Lung (tissue), 11 donors: ENCODE measurements at regions not wholly inside any gene's neighbourhood (a gene's known extent, or its start where the extent isn't known, plus 50 kb on each side); places are given as distances from the start of the nearest gene placed in this dataset.

Experiments
- ATAC-seq: fragments of 200-7000 bp; cut with Tn5 transposase; one replicate; pipeline ENCODE4 v1.9.1; 2020; ENCODE audit warnings: moderate number of reproducible peaks; ENCODE audit not compliant: insufficient read depth, low FRiP score
- DNase-seq, 3 donors: peaks; one replicate each; pipeline ENCODE4 v3.0.0-alpha.2; 2013 to 2017
- H3K27ac ChIP-seq, 2 donors: one replicate each; pipeline ENCODE4 v1.5.1; 2013; ENCODE audit warnings: mild to moderate bottlenecking in 2 of 2, moderate library complexity in 2 of 2, control low read depth in 1 of 2, inconsistent platforms in 1 of 2, low read depth in 1 of 2, low read length in 1 of 2
- H3K27me3 ChIP-seq, 3 donors: one replicate each; pipeline ENCODE4 v1.5.1; 2013; ENCODE audit warnings: low read length in 2 of 3; ENCODE audit not compliant: control insufficient read depth in 3 of 3, insufficient read depth in 3 of 3
- H3K36me3 ChIP-seq, 4 donors: one replicate each; pipeline ENCODE4 v1.5.1; 2013; ENCODE audit warnings: low read length in 4 of 4, mild to moderate bottlenecking in 1 of 4, moderate library complexity in 1 of 4; ENCODE audit not compliant: control insufficient read depth in 4 of 4, insufficient read depth in 4 of 4
- H3K4me1 ChIP-seq, 5 donors: one replicate each; pipeline ENCODE4 v1.5.1; 2013; ENCODE audit warnings: low read length in 5 of 5, mild to moderate bottlenecking in 2 of 5, moderate library complexity in 1 of 5; ENCODE audit not compliant: control insufficient read depth in 5 of 5, insufficient read depth in 5 of 5
- H3K4me3 ChIP-seq: one replicate; pipeline ENCODE4 v1.5.1; 2013; ENCODE audit warnings: mild to moderate bottlenecking, control low read depth, moderate library complexity
- H3K9ac ChIP-seq, 2 donors: one replicate each; pipeline ENCODE4 v1.5.1; 2013; ENCODE audit warnings: low read length in 2 of 2, control low read depth in 1 of 2; ENCODE audit not compliant: insufficient read depth in 1 of 2
- H3K9me3 ChIP-seq, 4 donors: one replicate each; pipeline ENCODE4 v1.5.1; 2013; ENCODE audit warnings: low read length in 3 of 4, mild to moderate bottlenecking in 1 of 4, moderate library complexity in 1 of 4; ENCODE audit not compliant: control insufficient read depth in 4 of 4, insufficient read depth in 3 of 4
- CTCF ChIP-seq: IDR thresholded peaks from 2 replicates; pipeline ENCODE4 v1.5.1; 2012; ENCODE audit warnings: mild to moderate bottlenecking; ENCODE audit errors: control extremely low read depth, extremely low read depth
- WGBS, 2 donors: extraction: QIAGEN DNeasy Blood & Tissue Kit; methylation state at CpG; one replicate each; pipeline ENCODE4 v1.1.7; 2013; 5-methylcytosine and 5-hydroxymethylcytosine counted together
- donor health status: control.
- donor health status: control.
- donor health status: Bipolar disorder and iron deficiency.
- donor health status: healthy.
- donor health status: DM: yes; HTN: yes; CAD: no.

- Histone ChIP-seq H3K27me3 (no peaks in the 10 kb centered on the region), H3K27ac (no peak overlapping the region), H3K36me3 (no peaks in the 10 kb centered on the region), H3K9me3 (no peaks in the 10 kb centered on the region), H3K9ac (no peak overlapping the region), H3K4me3 (no peak overlapping the region), H3K4me1 (no peaks in the 10 kb centered on the region)
- DNase-seq (peak in 1 of 3 donors; percentile 38), ATAC-seq (no peak)
- no peak for TF ChIP-seq CTCF
- WGBS, 2 donors = 65 to 69% methylated on average over 1 of the region's 1 CpG
These were observed 143.1 kb upstream of the PCSK2 start for GRCh38 chr20:17083738-17084137.

GRCh38 chr20:17084909-17085308 is 141.9 kb upstream of the PCSK2 start:
- no peaks in the 10 kb centered on the region for H3K4me1 ChIP-seq
- no peaks in the 10 kb centered on the region for H3K9me3 ChIP-seq
- no peak for DNase-seq
- no peak overlapping the region for H3K9ac ChIP-seq
- H3K36me3 ChIP-seq = no peaks in the 10 kb centered on the region
- no peaks in the 10 kb centered on the region for H3K27me3 ChIP-seq
- no peak overlapping the region for H3K4me3 ChIP-seq
- 75 to 85% methylated on average over 3 of the region's 3 CpGs for WGBS, 2 donors
- no peak for ATAC-seq
- no peak overlapping the region for H3K27ac ChIP-seq
- TF ChIP-seq CTCF = no peak

- WGBS, 2 donors = 68 to 75% methylated on average over 4 of the region's 4 CpGs
- no peak for ATAC-seq
- no peak for DNase-seq
These were observed 133.1 kb upstream of the PCSK2 start for GRCh38 chr20:17093782-17094181.

More at GRCh38 chr20:17093782-17094181, 133.1 kb upstream of the PCSK2 start:
- Histone ChIP-seq H3K27ac (no peak overlapping the region), H3K4me3 (no peak overlapping the region), H3K9me3 (no peaks in the 10 kb centered on the region), H3K9ac (no peak overlapping the region), H3K27me3 (peaks cover 0 to 3% (median 0%) of the 10 kb centered on the region in 3 donors), H3K36me3 (no peaks in the 10 kb centered on the region), H3K4me1 (no peaks in the 10 kb centered on the region)
- TF ChIP-seq CTCF = no peak
